GM18907 (cell line): ENCODE measurements at regions not wholly inside any gene's neighbourhood (a gene's known extent, or its start where the extent isn't known, plus 50 kb on each side); places are given as distances from the start of the nearest gene placed in this dataset.
"Not testable (repeated sequence)": the region's sequence is repeated elsewhere in the genome, so short reads cannot be mapped to it uniquely, and the experiment has no call there.

ENCODE experiments used
- ATAC-seq: cut with Tn5 transposase; IDR thresholded peaks from one replicate; pipeline ENCODE4 v1.9.1; 2021; ENCODE audit warnings: mild to moderate bottlenecking, moderate library complexity; ENCODE audit not compliant: unreplicated experiment

- ATAC-seq: no peak
Measured at GRCh38 chr17:27049104-27049784, 244.7 kb upstream of the WSB1 start.

GRCh38 chr17:27065588-27065987, 228.3 kb upstream of the WSB1 start:
- ATAC-seq: no peak

GRCh38 chr17:27066315-27066714, 227.6 kb upstream of the WSB1 start:
- no peak for ATAC-seq

GRCh38 chr17:27069842-27070508, 223.9 kb upstream of the WSB1 start:
- ATAC-seq: no peak

- no peak for ATAC-seq
Measured at GRCh38 chr17:27070836-27071235, 223.1 kb upstream of the WSB1 start.

- ATAC-seq: no peak
Measured at GRCh38 chr17:27072885-27073284, 221.0 kb upstream of the WSB1 start.

GRCh38 chr17:27076814-27077213, 217.1 kb upstream of the WSB1 start:
- ATAC-seq: no peak

GRCh38 chr17:27078296-27078695, 215.6 kb upstream of the WSB1 start:
- no peak for ATAC-seq

- ATAC-seq: no peak
Measured at GRCh38 chr17:27079660-27080059, 214.3 kb upstream of the WSB1 start.

GRCh38 chr17:27081002-27081638, 212.8 kb upstream of the WSB1 start:
- ATAC-seq: no peak

GRCh38 chr17:27082023-27082774, 211.7 kb upstream of the WSB1 start:
- ATAC-seq: no peak

GRCh38 chr17:27082775-27083154, 211.1 kb upstream of the WSB1 start:
- no peak for ATAC-seq

GRCh38 chr17:27083408-27084185, 210.3 kb upstream of the WSB1 start:
- no peak for ATAC-seq

- ATAC-seq: no peak
Measured at GRCh38 chr17:27085517-27085916, 208.4 kb upstream of the WSB1 start.

- no peak for ATAC-seq
Measured at GRCh38 chr17:27086526-27086925, 207.4 kb upstream of the WSB1 start.

GRCh38 chr17:27087935-27088766, 205.8 kb upstream of the WSB1 start:
- no peak for ATAC-seq

- ATAC-seq: no peak
Measured at GRCh38 chr17:27088767-27089078, 205.2 kb upstream of the WSB1 start.

- ATAC-seq: not testable (repeated sequence)
Measured at GRCh38 chr17:27089079-27089928, 204.6 kb upstream of the WSB1 start.

- no peak for ATAC-seq
Measured at GRCh38 chr17:27089929-27090247, 204.0 kb upstream of the WSB1 start.
